Middle frontal gyrus (tissue), 1 donor: ENCODE measurements at regions not wholly inside any gene's neighbourhood (a gene's known extent, or its start where the extent isn't known, plus 50 kb on each side); places are given as distances from the start of the nearest gene placed in this dataset.
"Not testable (repeated sequence)": the region's sequence is repeated elsewhere in the genome, so short reads cannot be mapped to it uniquely, and the experiment has no call there.

ENCODE experiments used
- DNase-seq: peaks from one replicate; pipeline ENCODE4 v3.0.0-alpha.2; 2015; ENCODE audit warnings: low spot score; ENCODE audit errors: extremely low spot score

DNA sequence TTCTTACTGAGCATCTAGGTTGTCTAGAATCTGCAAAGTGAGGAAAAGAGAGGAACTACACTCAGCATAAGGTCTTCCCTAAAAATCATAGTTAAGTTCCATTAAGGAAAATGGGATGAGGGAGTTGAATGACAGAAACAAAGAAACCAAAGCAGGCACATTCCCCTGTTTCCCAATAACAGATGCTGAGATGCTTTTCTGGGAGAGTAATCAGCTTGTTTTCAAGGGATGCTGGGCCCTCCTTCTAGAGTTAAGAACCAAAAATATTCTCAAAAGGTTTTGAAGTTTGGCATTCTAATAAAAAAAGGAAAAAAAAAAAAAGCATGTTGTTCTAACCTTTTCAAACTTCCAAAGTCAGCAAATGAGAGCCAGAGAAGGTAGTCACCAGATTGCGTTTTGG lies 105.2 kb upstream of the ZNF648 start:
- no peak for DNase-seq

- no peak for DNase-seq
Observed at GRCh38 chr1:182166321-182166720, 104.8 kb upstream of the ZNF648 start.

GRCh38 chr1:182164273-182164672 lies 102.8 kb upstream of the ZNF648 start:
- DNase-seq, result no peak

GRCh38 chr1:182163821-182164223 lies 102.3 kb upstream of the ZNF648 start:
- no peak for DNase-seq

GRCh38 chr1:182159443-182159842 lies 97.9 kb upstream of the ZNF648 start:
- DNase-seq, result no peak

- DNase-seq, result no peak
Observed at GRCh38 chr1:182157187-182157586, 95.7 kb upstream of the ZNF648 start.

DNA sequence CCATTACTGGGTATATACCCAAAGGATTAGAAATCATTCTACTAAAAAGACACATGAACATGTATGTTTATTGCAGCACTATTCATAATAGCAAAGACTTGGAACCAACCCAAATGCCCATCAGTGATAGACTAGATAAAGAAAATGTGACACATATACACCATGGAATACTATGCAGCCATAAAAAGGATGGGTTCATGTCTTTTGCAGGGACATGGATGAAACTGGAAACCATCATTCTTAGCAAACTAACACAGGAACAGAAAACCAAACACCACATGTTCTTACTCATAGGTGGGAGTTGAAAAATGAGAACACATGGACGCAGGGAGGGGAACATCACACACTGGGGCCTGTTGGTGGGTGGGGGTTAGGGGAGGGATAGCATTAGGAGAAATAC lies 92.9 kb upstream of the ZNF648 start:
- DNase-seq, result not testable (repeated sequence)

DNA sequence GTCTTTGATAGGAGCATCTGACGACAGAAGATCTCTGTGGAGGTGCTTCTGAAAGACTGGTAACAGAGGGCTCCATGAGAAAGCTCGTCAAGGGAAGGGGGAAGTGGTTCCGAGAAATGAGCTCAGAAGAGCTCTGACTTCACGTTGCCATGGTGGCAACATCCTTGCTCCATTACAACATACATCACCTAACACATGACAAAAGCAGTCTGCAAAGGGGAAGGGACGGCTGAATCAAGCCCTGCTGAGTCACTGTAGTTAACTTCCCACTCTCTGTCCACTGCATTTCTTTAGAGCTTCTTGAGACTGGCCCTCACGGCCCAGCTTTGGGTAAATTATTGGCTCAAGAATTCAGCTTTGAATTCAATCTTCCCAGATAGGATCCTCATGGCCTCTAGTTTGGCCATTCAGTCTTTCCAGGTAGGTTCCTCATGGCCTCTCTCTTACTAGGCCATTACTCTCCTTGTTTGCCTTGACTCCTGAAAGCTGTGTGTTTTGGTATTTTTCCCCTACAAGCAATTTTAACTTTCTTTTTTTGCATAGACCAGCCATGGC lies 88.0 kb upstream of the ZNF648 start:
- no peak for DNase-seq

DNA sequence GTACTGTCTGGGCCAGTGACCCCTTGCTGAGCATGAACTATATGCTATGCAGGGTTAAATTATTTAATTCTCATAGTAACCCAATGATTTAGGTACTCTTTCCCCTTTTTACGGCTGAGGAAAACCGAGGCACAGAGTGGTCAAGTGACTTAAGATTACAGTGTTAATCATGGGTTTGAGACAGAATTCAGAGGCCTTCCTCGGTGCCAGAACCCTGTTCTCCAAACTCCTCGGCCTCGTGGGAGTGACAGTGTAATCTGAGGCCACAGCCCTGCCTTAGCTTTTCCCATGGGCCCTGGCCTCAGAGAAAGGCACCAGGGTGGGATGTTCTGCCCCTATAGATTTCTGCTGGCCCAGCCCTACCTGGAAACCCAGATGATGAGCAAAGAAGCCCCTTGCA lies 86.4 kb upstream of the ZNF648 start:
- no peak for DNase-seq

DNA sequence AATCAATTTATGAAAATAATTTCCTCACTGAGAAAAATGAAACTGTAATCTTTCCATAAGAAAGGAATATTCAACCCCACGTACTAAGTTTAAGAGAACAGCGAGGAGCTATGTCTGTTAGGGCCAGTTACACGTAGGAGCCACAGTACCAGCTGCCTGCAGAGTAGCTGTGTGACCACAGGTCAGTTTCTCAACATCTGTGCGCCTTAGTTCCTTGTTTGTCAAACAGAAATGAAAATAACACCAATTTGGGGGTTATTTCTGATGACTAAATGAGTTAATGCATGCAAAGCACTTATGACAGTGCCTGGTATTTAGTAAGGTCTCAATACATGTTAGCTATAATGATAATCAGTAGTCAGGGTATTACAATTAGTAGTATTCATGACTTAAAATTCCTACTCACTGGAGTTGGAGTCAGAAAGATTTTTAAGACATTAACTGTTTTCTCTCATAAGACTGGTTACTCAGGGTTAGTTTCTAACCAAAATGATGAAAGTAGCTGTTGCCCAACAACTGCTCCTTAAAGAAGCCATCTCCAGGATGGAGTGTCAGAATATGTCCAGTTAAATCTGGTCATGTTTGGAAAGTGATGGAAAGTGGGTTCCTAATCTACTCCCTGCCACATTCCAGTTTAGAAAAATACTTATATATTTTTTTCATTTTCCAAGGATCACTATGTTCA lies 85.8 kb upstream of the ZNF648 start:
- no peak for DNase-seq

GRCh38 chr1:182146286-182146685 lies 84.8 kb upstream of the ZNF648 start:
- DNase-seq, result no peak

- DNase-seq, result no peak
Observed at GRCh38 chr1:182145441-182145840, 83.9 kb upstream of the ZNF648 start.

- no peak for DNase-seq
Observed at GRCh38 chr1:182144646-182145030, 83.1 kb upstream of the ZNF648 start.

DNA sequence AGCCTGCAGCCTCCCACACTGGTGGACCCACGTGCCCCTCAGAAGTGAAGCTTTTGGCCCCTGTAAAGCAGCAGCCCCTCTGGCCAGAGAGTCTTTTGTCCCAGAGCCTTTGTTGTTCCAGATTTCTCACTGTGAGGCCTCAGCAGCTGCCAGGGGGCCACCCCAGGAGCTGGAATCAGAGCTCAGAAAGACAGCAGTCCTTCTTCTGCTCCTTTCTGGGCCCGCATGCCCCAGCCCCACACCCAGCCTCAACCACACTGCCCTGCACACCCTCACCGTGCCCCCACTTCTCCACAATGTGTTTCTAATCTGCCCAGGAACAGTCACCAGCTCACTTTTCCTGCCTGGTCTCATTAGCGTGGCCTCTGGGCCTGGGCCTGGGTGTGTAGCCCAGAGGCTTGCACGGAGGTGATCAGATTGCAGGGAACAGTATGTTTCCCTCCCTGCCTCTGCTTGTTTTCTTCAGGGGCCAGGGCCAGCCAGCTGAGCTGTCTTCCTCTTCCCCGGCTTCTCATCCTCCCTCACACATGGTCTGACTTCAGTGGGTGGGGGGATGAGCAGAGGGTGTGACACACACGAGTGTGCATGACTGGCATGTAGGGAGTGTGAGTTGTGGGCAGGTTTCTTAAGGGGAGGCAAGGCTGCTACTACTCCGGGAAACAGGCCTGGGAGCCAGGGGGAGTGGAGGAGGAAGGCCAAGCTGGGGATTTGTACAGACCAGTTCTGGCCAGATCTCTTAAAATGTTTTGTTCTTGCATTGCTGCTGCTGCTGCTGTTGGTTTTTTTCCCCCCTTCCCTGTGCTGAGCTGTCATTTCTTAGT lies 82.5 kb upstream of the ZNF648 start:
- DNase-seq, result no peak

GRCh38 chr1:182143154-182143657 lies 81.7 kb upstream of the ZNF648 start:
- DNase-seq, result peak; percentile 89

DNA sequence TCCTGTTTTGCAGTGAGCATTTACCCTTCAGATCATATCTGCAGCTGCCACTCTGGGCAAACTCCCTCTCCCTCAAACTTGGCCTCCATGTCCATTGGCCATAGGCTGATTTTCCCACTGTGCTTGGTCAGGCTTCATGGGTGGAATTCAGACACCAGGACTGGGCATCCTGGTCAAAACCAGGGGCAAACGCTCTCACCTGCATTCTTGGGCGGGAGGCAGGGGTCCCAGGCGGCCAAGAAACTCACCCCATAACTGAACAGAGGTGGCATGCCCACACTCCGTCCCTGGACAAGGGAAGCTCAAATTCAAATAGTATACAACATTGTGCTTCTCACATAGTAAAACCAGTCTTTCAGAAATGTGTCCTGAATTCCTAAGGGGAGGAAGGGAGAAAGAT lies 81.1 kb upstream of the ZNF648 start:
- no peak for DNase-seq

DNA sequence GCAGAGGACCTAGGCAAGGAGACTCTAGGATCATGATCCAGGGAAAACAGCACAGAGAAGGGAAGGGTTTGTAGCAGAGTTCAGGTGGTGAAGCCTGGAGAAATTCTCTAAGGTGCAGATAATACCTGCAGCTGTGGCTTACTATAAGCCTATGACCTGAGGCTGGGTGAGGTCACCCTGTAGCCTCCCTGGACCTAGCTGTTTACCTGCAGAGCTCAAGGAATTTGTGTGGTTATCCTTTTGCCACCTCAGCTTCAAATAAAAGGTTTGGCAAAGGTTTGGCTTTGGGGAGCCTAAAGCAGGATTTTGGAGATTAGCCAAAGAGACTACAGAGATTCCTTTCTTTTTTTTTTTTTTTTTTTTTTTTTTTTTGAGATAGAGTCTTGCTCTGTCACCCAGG lies 79.5 kb upstream of the ZNF648 start:
- no peak for DNase-seq

- no peak for DNase-seq
Observed at GRCh38 chr1:182139496-182139895, 78.0 kb upstream of the ZNF648 start.

DNA sequence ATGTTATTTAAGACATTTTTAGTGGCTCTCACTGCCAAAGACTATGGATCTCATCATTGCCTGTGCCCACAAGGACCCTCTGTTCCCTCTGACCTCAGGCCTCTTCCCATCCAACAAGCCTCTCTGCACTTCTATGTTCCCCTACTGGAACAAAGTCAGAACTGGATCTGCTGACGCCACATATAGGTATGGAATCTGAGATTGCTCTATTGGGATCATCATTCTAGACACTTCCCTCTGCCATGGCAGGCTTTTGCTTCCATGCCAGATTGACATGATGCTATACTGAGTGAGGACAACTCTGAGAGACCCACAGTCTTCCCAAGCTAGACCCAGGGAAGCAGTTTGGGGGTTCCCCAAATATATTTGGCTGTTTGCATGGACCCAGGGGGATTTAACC lies 76.0 kb upstream of the ZNF648 start:
- DNase-seq, result no peak

- DNase-seq, result no peak
Observed at GRCh38 chr1:182135946-182136345, 74.4 kb upstream of the ZNF648 start.

- no peak for DNase-seq
Observed at GRCh38 chr1:182134257-182134656, 72.7 kb upstream of the ZNF648 start.

GRCh38 chr1:182133181-182133580 lies 71.7 kb upstream of the ZNF648 start:
- DNase-seq, result no peak
